Glutamatergic neuron (in vitro differentiated cells): ENCODE measurements at regions not wholly inside any gene's neighbourhood (a gene's known extent, or its start where the extent isn't known, plus 50 kb on each side); places are given as distances from the start of the nearest gene placed in this dataset.

Source experiments
- DNase-seq: peaks from one replicate; pipeline ENCODE4 v3.0.0; 2022
- H3K27ac Mint-ChIP-seq: one replicate; pipeline ENCODE4 v1.8.0; 2020; ENCODE audit warnings: mild to moderate bottlenecking, mixed read lengths, inconsistent platforms; ENCODE audit not compliant: unreplicated experiment
- H3K27me3 Mint-ChIP-seq: one replicate; pipeline ENCODE4 v1.8.0; 2020; ENCODE audit warnings: mild to moderate bottlenecking, moderate library complexity, mixed read lengths, inconsistent platforms; ENCODE audit not compliant: unreplicated experiment
- H3K36me3 Mint-ChIP-seq: one replicate; pipeline ENCODE4 v1.8.0; 2020; ENCODE audit warnings: mild to moderate bottlenecking, mixed read lengths, inconsistent platforms; ENCODE audit not compliant: unreplicated experiment
- H3K4me1 Mint-ChIP-seq: one replicate; pipeline ENCODE4 v1.8.0; 2020; ENCODE audit warnings: mild to moderate bottlenecking, low read depth, mixed read lengths, inconsistent platforms; ENCODE audit not compliant: unreplicated experiment
- H3K4me3 Mint-ChIP-seq: one replicate; pipeline ENCODE4 v1.8.0; 2020; ENCODE audit warnings: mild to moderate bottlenecking, mixed read lengths, inconsistent platforms; ENCODE audit not compliant: unreplicated experiment
- H3K9me3 Mint-ChIP-seq: one replicate; pipeline ENCODE4 v1.8.0; 2020; ENCODE audit warnings: mild to moderate bottlenecking, moderate library complexity, mixed read lengths, inconsistent platforms; ENCODE audit not compliant: unreplicated experiment
- TF ChIP-seq, protein P1 (sequence below): fragments of 200-600 bp; sonication (generic); IDR thresholded peaks from one replicate; pipeline ENCODE4 v1.5.0; 2021; ENCODE audit not compliant: partially characterized antibody, unreplicated experiment

DNA sequence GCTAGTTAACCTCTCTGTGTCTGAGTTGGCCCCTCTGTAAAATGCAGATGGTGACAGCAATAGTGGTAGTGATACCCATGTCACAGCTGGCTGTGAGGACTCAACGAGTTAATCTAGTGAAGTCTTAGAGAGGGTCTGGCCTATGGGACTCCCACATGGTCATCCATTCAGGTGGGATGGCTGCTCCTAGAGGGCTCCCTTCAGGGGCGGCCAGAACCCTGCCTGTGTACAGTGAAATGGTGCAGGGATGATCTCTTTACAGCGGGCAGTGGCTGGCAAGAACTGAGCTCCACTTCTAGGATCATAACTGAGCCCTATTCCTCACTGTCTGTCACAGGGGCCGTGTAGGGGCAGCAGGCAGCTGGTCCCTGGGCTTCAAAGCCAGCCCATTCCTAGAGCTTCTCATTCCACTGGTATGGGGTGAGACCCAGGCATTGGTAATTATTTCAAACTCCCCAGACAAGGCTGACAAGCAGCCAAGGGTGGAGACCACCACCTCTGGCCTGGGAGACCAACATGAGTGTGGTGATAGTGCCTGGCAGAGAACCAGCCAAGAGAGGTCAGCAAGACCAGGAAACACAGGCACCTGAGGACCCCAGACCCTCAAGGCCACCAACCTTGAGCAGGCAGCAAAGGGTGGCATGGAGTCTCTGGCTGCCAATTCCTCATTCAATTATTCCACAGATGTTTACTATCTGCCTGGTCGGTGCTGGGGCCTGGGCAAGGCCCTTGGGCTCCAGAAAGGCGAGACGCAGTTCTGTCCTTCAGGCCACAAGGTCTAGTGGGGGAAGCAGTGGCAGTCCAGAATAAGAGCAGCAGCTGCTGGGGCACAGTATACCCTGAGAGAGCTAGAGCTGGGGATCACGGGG is 103.4 kb downstream of the MRPL14 start:
- TF ChIP-seq, protein P1, sequence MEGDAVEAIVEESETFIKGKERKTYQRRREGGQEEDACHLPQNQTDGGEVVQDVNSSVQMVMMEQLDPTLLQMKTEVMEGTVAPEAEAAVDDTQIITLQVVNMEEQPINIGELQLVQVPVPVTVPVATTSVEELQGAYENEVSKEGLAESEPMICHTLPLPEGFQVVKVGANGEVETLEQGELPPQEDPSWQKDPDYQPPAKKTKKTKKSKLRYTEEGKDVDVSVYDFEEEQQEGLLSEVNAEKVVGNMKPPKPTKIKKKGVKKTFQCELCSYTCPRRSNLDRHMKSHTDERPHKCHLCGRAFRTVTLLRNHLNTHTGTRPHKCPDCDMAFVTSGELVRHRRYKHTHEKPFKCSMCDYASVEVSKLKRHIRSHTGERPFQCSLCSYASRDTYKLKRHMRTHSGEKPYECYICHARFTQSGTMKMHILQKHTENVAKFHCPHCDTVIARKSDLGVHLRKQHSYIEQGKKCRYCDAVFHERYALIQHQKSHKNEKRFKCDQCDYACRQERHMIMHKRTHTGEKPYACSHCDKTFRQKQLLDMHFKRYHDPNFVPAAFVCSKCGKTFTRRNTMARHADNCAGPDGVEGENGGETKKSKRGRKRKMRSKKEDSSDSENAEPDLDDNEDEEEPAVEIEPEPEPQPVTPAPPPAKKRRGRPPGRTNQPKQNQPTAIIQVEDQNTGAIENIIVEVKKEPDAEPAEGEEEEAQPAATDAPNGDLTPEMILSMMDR: no peak
- no peak overlapping the region for H3K27ac Mint-ChIP-seq
- H3K4me1 Mint-ChIP-seq: no peaks in the 10 kb centered on the region
- no peak for DNase-seq
- H3K9me3 Mint-ChIP-seq: peaks cover 4% of the 10 kb centered on the region
- peaks cover 7% of the 10 kb centered on the region for H3K36me3 Mint-ChIP-seq
- no peak overlapping the region for H3K4me3 Mint-ChIP-seq
- H3K27me3 Mint-ChIP-seq: peaks cover 12% of the 10 kb centered on the region

DNA sequence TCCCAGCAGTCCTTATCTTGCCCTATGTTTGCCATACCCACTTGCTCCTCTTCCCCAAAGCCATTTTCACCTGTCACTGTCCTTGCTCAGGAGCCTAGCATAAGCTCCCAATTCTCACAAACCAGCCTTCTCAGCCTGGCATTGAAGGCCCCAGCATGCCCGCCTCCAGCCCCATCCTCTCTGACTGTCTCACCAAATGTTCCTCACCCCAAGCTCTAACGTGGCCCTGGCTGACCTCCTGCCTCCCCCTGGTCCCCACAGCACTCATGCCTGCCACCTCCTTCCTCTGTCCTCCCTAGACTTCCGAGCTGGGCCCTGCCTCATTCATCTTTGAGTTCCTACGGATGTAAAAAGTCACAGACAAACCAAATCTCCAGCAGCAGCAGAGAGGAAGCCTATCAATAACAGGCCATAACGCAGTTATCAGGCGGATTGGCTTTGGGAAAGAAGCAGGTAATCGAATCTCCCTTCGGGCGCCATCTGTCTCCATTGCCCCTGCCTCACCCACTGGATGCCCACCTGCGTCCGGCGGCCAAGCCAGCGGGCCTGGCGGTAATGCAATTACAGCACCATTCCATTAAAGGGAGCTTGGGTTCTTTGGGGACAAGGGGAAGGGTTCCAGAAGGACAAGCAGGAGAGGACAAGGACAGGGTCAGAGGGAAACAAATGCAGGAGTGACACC is 104.4 kb downstream of the MRPL14 start:
- H3K4me1 Mint-ChIP-seq: no peaks in the 10 kb centered on the region
- H3K9me3 Mint-ChIP-seq: peaks cover 7% of the 10 kb centered on the region
- TF ChIP-seq, protein P1: no peak
- H3K36me3 Mint-ChIP-seq: peaks cover 11% of the 10 kb centered on the region
- peak overlapping the region; percentile 14 for H3K4me3 Mint-ChIP-seq
- H3K27ac Mint-ChIP-seq: peak overlapping the region; percentile 7
- no peak for DNase-seq
- H3K27me3 Mint-ChIP-seq: peaks cover 13% of the 10 kb centered on the region

DNA sequence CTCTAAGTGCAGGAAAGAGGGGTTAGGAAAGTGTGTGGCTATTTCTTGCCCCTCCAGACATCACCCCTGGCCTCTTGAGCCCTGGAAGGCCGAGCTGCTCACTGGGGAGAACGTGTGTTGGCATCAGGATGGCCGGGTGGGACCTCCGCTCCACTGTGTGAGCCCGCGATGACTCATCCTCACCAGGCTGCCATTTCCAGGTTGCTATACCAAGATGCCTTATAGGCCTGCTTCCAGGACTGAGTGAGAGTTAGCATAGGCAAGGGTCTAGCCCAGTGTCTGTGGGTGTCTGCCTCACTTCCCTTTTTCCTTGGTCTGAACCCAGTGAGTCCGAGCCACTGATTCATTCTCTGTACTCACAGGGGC is 105.0 kb downstream of the MRPL14 start:
- no peaks in the 10 kb centered on the region for H3K4me1 Mint-ChIP-seq
- peaks cover 7% of the 10 kb centered on the region for H3K36me3 Mint-ChIP-seq
- no peak overlapping the region for H3K27ac Mint-ChIP-seq
- H3K27me3 Mint-ChIP-seq: peaks cover 13% of the 10 kb centered on the region
- H3K4me3 Mint-ChIP-seq: no peak overlapping the region
- TF ChIP-seq, protein P1: no peak
- H3K9me3 Mint-ChIP-seq: peaks cover 4% of the 10 kb centered on the region
- DNase-seq: no peak

DNA sequence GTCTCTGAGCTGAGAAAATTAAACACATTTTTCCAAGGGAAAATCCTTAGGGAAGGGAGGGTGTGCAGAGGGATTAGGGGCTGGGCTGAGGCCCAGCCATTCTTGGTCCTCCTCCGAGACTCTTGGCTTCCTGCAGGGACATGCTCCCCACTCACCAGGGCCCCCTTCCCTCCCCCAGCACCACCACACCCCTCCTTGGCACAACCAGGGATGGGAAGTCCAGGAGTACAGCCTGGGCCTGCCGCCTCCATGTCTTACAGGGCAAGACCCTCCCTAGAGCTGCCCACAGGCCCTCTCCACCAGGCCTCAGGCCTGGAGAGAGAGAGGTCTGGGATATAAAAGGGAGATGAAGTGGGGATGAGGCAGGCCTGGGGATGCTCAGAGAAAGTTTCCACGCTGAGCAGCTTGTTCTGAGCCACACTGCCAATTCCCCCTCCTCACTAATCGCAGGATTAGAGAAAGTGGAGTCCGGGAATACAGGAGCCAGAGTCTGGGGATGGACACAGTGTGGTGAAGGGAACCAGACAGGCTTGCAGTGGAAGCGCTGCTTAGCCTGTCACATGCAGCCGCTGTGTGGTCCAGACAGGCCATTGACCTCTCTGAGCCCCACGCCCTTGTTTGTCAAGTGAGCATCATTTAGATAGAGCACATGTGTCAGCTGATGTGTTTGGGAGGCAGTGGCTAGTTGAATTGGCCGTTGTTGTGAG is 105.5 kb downstream of the MRPL14 start:
- peaks cover 4% of the 10 kb centered on the region for H3K9me3 Mint-ChIP-seq
- TF ChIP-seq, protein P1: no peak
- no peak overlapping the region for H3K4me3 Mint-ChIP-seq
- H3K36me3 Mint-ChIP-seq: peaks cover 6% of the 10 kb centered on the region
- DNase-seq: no peak
- no peaks in the 10 kb centered on the region for H3K4me1 Mint-ChIP-seq
- H3K27ac Mint-ChIP-seq: no peak overlapping the region
- H3K27me3 Mint-ChIP-seq: peaks cover 16% of the 10 kb centered on the region
